Pancreas (tissue), 10 donors: ENCODE measurements at regions not wholly inside any gene's neighbourhood (a gene's known extent, or its start where the extent isn't known, plus 50 kb on each side); places are given as distances from the start of the nearest gene placed in this dataset.

Source experiments
- ATAC-seq, 4 donors: fragments of 200-7000 bp; cut with Tn5 transposase; one replicate each; pipeline versions ENCODE4 v1.8.0 to v1.9.1; 2020; ENCODE audit warnings: mild to moderate bottlenecking in 4 of 4, moderate library complexity in 4 of 4
- DNase-seq, 6 donors: peaks; one replicate each; pipeline ENCODE4 v3.0.0-alpha.2; 2020
- FAIRE-seq: peaks from 2 replicates; lab custom pipeline; 2012; peaks lifted over from hg19 to GRCh38; lab: Jason Lieb, UNC
- H3K27ac ChIP-seq, 4 donors: fragments of 200-600 bp; sonication (generic); 1 replicate in 3 of 4; 2 replicates in 1 of 4; pipeline versions ENCODE4 v1.5.0 to v1.8.0; 2020
- H3K27me3 ChIP-seq, 4 donors: fragments of 200-600 bp; one replicate each; pipeline ENCODE4 v1.8.0; 2021
- H3K36me3 ChIP-seq, 3 donors: fragments of 200-600 bp; sonication (generic) in 1 of 3; one replicate each; pipeline versions ENCODE4 v1.5.0 to v1.8.0; 2020 to 2021
- H3K4me1 ChIP-seq, 3 donors: fragments of 200-600 bp; one replicate each; pipeline ENCODE4 v1.8.0; 2021
- H3K4me3 ChIP-seq, 4 donors: fragments of 200-600 bp; sonication (generic) in 2 of 4; one replicate each; pipeline versions ENCODE4 v1.5.0 to v1.8.0; 2020 to 2021
- H3K9me3 ChIP-seq, 4 donors: fragments of 200-600 bp; one replicate each; pipeline ENCODE4 v1.8.0; 2021
- CTCF ChIP-seq, 4 donors: fragments of 200-600 bp; sonication (generic) in 3 of 4; IDR thresholded peaks; one replicate each; pipeline versions ENCODE4 v1.5.0 to v1.8.0; 2021; ENCODE audit warnings: antibody characterized with exemption in 4 of 4
- WGBS, 2 donors: extraction: QIAGEN DNeasy Blood & Tissue Kit; methylation state at CpG; one replicate each; pipeline ENCODE4 v1.1.7; 2013; 5-methylcytosine and 5-hydroxymethylcytosine counted together
- intact Hi-C, 3 donors: fragments of 100-400 bp; cut with DNase I; formaldehyde crosslinking; loops; one replicate each; pipeline versions ENCODE4 v1.11.1 to v1.14.2; 2022
- donor health status: healthy with polysubstance abuse.
- donor health status: DM: no; HTN: no; CAD: no; lungs with moderate emphysema.
- donor health status: DM: no; HTN: no; CAD: no.
- donor health status: control.
- donor health status: control.
- donor health status: Bipolar disorder and iron deficiency.
- donor health status: DM: yes; HTN: yes; CAD: no.
- donor health status: DM: no; HTN: no; CAD: no.
- donor health status: DM: no; HTN: no; CAD: no.
- donor health status: DM: yes; HTN: yes; CAD: no.

- Histone ChIP-seq H3K27me3 (no peaks in the 10 kb centered on the region), H3K4me1 (no peaks in the 10 kb centered on the region), H3K4me3 (no peak overlapping the region), H3K36me3 (no peaks in the 10 kb centered on the region), H3K9me3 (no peaks in the 10 kb centered on the region), H3K27ac (no peak overlapping the region)
- FAIRE-seq (no peak), ATAC-seq (no peak), DNase-seq (no peak)
- intact Hi-C loops, result no loop called here
- TF ChIP-seq CTCF (IDR thresholded peaks at IDR 0.05), result no peak
- 72 to 80% methylated on average over 5 of the region's 5 CpGs for WGBS, 2 donors
These were observed 141.3 kb downstream of the PXDC1 start for GRCh38 chr6:3610206-3610605.

DNA sequence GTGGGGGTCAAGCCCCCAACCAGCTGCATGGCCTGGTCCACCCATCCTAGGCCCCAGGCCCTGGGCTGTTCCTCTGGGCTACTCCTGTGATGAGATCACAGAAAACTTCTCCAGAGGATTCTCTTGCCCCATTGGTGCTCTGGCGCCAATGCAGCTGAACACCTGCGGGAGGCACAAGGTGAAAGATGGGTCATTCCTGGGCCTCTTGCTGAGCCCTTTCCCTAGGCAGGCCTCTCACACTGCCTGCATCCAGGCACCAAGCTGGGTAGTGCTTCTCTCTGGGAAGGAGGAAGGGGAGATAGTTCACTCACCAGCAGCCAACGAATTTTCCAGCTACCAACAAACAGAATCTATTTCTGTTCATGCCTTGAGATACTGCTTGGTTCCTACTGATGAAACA is 142.1 kb downstream of the PXDC1 start:
- intact Hi-C loops, result no loop called here
- no peaks in the 10 kb centered on the region for H3K4me1 ChIP-seq
- H3K9me3 ChIP-seq, result no peaks in the 10 kb centered on the region
- no peak for DNase-seq
- no peak overlapping the region for H3K27ac ChIP-seq
- H3K27me3 ChIP-seq, result no peaks in the 10 kb centered on the region
- no peaks in the 10 kb centered on the region for H3K36me3 ChIP-seq
- 76 to 84% methylated on average over 3 of the region's 3 CpGs for WGBS, 2 donors
- no peak overlapping the region for H3K4me3 ChIP-seq
- no peak for ATAC-seq
- no peak for FAIRE-seq
- no peak for TF ChIP-seq CTCF (IDR thresholded peaks at IDR 0.05)

DNA sequence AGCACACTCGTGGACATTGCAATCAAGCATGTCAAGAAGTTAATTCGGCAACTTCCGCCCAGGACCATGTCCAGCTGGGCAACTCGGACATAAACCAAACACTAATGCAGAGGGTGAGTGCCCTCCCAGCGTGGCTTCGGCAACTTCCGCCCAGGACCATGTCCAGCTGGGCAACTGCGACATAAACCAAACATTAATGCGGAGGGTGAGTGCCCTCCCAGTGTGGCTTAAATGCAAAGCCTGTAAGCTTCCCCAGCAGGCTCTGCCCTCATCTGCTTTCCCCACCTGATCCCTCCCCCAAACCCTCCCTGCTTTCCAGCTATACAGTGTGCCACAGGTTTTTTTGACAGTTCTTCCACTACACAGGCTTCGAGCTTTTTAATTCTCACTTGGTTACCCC is 143.4 kb downstream of the PXDC1 start:
- no peak for FAIRE-seq
- no peaks in the 10 kb centered on the region for H3K27me3 ChIP-seq
- H3K27ac ChIP-seq, result no peak overlapping the region
- ATAC-seq, result no peak
- no peak for TF ChIP-seq CTCF (IDR thresholded peaks at IDR 0.05)
- H3K36me3 ChIP-seq, result no peaks in the 10 kb centered on the region
- DNase-seq, result no peak
- no peaks in the 10 kb centered on the region for H3K4me1 ChIP-seq
- WGBS, 2 donors, result 64 to 93% methylated on average over 10 of the region's 10 CpGs
- intact Hi-C loops, result no loop called here
- no peak overlapping the region for H3K4me3 ChIP-seq
- no peaks in the 10 kb centered on the region for H3K9me3 ChIP-seq

DNA sequence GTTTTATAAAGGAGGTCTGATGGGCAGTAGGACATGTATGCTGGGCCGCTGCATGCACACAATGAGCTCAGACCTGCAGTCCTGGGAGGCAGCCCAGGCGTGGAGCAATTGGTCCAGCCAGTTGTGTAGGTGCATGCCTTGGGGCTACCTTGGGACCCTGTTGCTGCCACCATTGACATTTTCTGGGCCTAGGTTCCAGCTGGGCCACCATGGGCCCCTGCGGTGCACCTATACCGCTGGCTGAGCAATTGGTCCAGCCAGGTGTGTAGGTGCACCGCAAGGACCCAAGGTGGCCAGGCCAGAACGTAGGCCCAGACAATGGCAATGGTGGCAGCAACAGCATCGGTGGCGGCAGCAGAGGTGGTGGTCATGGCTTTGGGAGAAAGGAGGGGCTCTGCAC is 143.9 kb downstream of the PXDC1 start:
- Histone ChIP-seq H3K27ac (no peak overlapping the region), H3K9me3 (no peaks in the 10 kb centered on the region), H3K27me3 (no peaks in the 10 kb centered on the region), H3K4me3 (no peak overlapping the region), H3K4me1 (no peaks in the 10 kb centered on the region), H3K36me3 (no peaks in the 10 kb centered on the region)
- WGBS, 2 donors, result 88 to 94% methylated on average over 8 of the region's 8 CpGs
- ATAC-seq, result no peak
- FAIRE-seq, result no peak
- intact Hi-C loops, result no loop called here
- TF ChIP-seq CTCF (IDR thresholded peaks at IDR 0.05), result no peak
- no peak for DNase-seq

DNA sequence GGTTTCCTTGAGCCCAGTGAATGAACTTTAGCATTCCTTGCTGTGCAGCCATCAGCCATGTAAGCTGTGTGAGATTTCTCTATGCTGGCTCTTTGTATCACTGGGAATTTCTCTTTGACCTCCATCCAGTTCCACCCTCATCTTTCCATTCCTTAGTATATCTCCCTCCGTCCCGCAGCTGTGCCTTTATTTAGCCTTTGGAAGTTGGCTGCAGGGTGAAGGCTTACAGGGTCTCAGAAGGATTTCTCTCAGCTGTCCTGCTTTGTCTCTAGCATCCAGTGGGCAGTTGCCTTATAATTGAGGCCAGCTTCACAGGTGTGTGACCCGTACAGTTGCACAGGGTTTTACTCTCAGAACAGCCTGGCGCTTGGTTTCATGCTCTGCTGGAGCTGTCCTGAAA is 144.3 kb downstream of the PXDC1 start:
- intact Hi-C loops, result no loop called here
- Histone ChIP-seq H3K27me3 (no peaks in the 10 kb centered on the region), H3K4me3 (no peak overlapping the region), H3K9me3 (no peaks in the 10 kb centered on the region), H3K36me3 (no peaks in the 10 kb centered on the region), H3K27ac (no peak overlapping the region), H3K4me1 (no peaks in the 10 kb centered on the region)
- WGBS, 2 donors, result 87 to 95% methylated on average over 4 of the region's 4 CpGs
- no peak for ATAC-seq
- DNase-seq, result no peak
- no peak for TF ChIP-seq CTCF (IDR thresholded peaks at IDR 0.05)
- FAIRE-seq, result no peak
